ENCODE measurements at regions not wholly inside any gene's neighbourhood (a gene's known extent, or its start where the extent isn't known, plus 50 kb on each side); places are given as distances from the start of the nearest gene placed in this dataset.

- Histone ChIP-seq H2BK20ac (ENCODE audit: low read length) (no peak overlapping the region), H3K4me3 (ENCODE audit: extremely low read depth in 1 of 4, insufficient read depth in 2 of 4, low read depth in 3 of 4, low read length in 4 of 4) (peak overlapping the region; percentile 31 to 51 (median 37); a peak in 5 of 8 replicates), H2BK5ac (ENCODE audit: low read depth, low read length) (no peak overlapping the region), H3K14ac (ENCODE audit: insufficient read length) (no peak overlapping the region), H3K4ac (replicated peaks; ENCODE audit: insufficient read length, low read depth, low read length) (no peak overlapping the region), H2AK5ac (ENCODE audit: low read depth, low read length) (no peak overlapping the region), H4K20me1 (replicated peaks in 1 of 2; ENCODE audit: control insufficient read depth in 1 of 2, insufficient read depth in 2 of 2, low read length in 2 of 2) (no peaks in the 10 kb centered on the region), H3K27me3 (replicated peaks in 1 of 4; ENCODE audit: control insufficient read depth in 3 of 4, extremely low read depth in 1 of 4, insufficient read depth in 3 of 4, low read length in 3 of 4) (peaks cover 4 to 25% (median 19%) of the 10 kb centered on the region in 4 experiments), H2BK12ac (ENCODE audit: low read depth, low read length) (no peak overlapping the region), H2BK15ac (ENCODE audit: low read length) (no peak overlapping the region), H3K56ac (replicated peaks; ENCODE audit: insufficient read length, low read depth, low read length) (no peak overlapping the region), H3K9me3 (ENCODE audit: insufficient read depth in 2 of 2, low read depth in 1 of 2, low read length in 1 of 2) (no peaks in the 10 kb centered on the region), H3K36me3 (ENCODE audit: control insufficient read depth in 2 of 4, insufficient read depth in 4 of 4, low read length in 3 of 4) (no peaks in the 10 kb centered on the region), H4K5ac (ENCODE audit: insufficient read length, low read depth, low read length) (no peak overlapping the region), H3K23ac (ENCODE audit: insufficient read length) (no peak overlapping the region), H3K79me2 (ENCODE audit: control insufficient read depth in 1 of 2, insufficient read depth in 2 of 2, low read length in 2 of 2) (no peaks in the 10 kb centered on the region), H3K27ac (ENCODE audit: low read depth, low read length) (no peak overlapping the region), H4K91ac (replicated peaks; ENCODE audit: insufficient read length, low read length) (no peak overlapping the region), H3K23me2 (ENCODE audit: low read depth, low read length) (peaks cover 2% of the 10 kb centered on the region; the same call in 1 of the 2 replicates), H3K79me1 (ENCODE audit: low read depth, low read length) (no peaks in the 10 kb centered on the region), H3K4me2 (ENCODE audit: insufficient read depth in 1 of 2, low read depth in 2 of 2, low read length in 2 of 2) (peak overlapping the region; percentile 41 to 75), H3K4me1 (replicated peaks in 1 of 4; ENCODE audit: control insufficient read depth in 3 of 4, insufficient read depth in 4 of 4, low read length in 3 of 4) (no peaks in the 10 kb centered on the region; a peak in 1 of 7 replicates), H4K8ac (ENCODE audit: extremely low read depth, insufficient read depth, low read length) (no peak overlapping the region), H3K18ac (ENCODE audit: extremely low read depth, low read length) (no peak overlapping the region), H2BK120ac (replicated peaks; ENCODE audit: low read depth, low read length) (no peak overlapping the region), H3K9ac (replicated peaks in 1 of 4; ENCODE audit: extremely low read depth in 1 of 4, low read depth in 3 of 4, low read length in 3 of 4) (no peak overlapping the region), H2AFZ (ENCODE audit: low read length) (peak overlapping the region; percentile 98)
- CTCF ChIA-PET (ENCODE audit: partially characterized antibody), result interaction anchor here (0.5 to 5.6 kb wide), 66 partner anchors 9 to 1060 kb away, joined by 3 to 38 read pairs (median 4); no protein-coding TSS in a partner anchor
- FAIRE-seq, result peak; percentile 95
- peak; percentile 41 to 91 for DNase-seq (ENCODE audit: low read depth in 1 of 2, low spot score in 2 of 2)
- WGBS, 2 experiments (ENCODE audit: extremely low coverage in 1 of 2, insufficient coverage in 1 of 2, insufficient read length in 1 of 2, insufficient replicate concordance in 2 of 2, low coverage in 1 of 2, low lambda C conversion rate in 2 of 2, missing lambda C conversion rate in 1 of 2), result 9% methylated on average over 24 of the region's 24 CpGs; no CpG with 5 or more reads in 1 of the 2 experiments
- POLR2A ChIA-PET (ENCODE audit: partially characterized antibody), result interaction anchor here (1.1 to 1.3 kb wide), 3 partner anchors 14 to 522 kb away, joined by 3 to 7 read pairs (median 4); no protein-coding TSS in a partner anchor
- peak in 1 of 2 experiments; percentile 67; a peak in 1 of 4 replicates for TF ChIP-seq SIN3A (conservative IDR thresholded peaks at IDR 0.05 in 1 of 2, IDR thresholded peaks at IDR 0.05 in 1 of 2; ENCODE audit: low read depth in 1 of 2, low read length in 2 of 2)
- no peak for TF ChIP-seq EGR1 (IDR thresholded peaks at IDR 0.05; ENCODE audit: borderline replicate concordance, low read depth, low read length)
- peak; percentile 59 for TF ChIP-seq E2F6 (IDR thresholded peaks at IDR 0.05)
- TF ChIP-seq SUZ12 (IDR thresholded peaks at IDR 0.05; ENCODE audit: low read length), result 0 out of 2 replicates have a peak, but pooled peaks have one; percentile 13
- peak; percentile 46 for TF ChIP-seq ASH2L (IDR thresholded peaks at IDR 0.05; ENCODE audit: low read length)
- no peak for TF ChIP-seq USF2 (IDR thresholded peaks at IDR 0.05; ENCODE audit: low read length)
- TF ChIP-seq KDM1A (IDR thresholded peaks at IDR 0.05; ENCODE audit: borderline replicate concordance, low read length), result no peak
- no peak for TF ChIP-seq TEAD4 (IDR thresholded peaks at IDR 0.05; ENCODE audit: low read depth, low read length)
- no peak for TF ChIP-seq SIRT6 (IDR thresholded peaks at IDR 0.05; ENCODE audit: low read length)
- peak; percentile 78; the same call in 1 of the 2 replicates for TF ChIP-seq CREB1 (IDR thresholded peaks at IDR 0.05)
- no peak for TF ChIP-seq POU5F1 (IDR thresholded peaks at IDR 0.05; ENCODE audit: low read depth, low read length)
- TF ChIP-seq SP4 (IDR thresholded peaks at IDR 0.05; ENCODE audit: low read length), result no peak
These were observed 182.7 kb upstream of the GLI2 start for GRCh38 chr2:120552800-120553481.
